T-cell (primary cell): ENCODE measurements at regions not wholly inside any gene's neighbourhood (a gene's known extent, or its start where the extent isn't known, plus 50 kb on each side); places are given as distances from the start of the nearest gene placed in this dataset.
"Not testable (repeated sequence)": the region's sequence is repeated elsewhere in the genome, so short reads cannot be mapped to it uniquely, and the experiment has no call there.

Experiments used
- ATAC-seq, 4 experiments: fragments of 200-7000 bp in 3 of 4; fragments of 150-1000 bp in 1 of 4; cut with Tn5 transposase; replicated peaks in 1 of 4; 1 replicate in 3 of 4; 2 replicates in 1 of 4; pipeline ENCODE4 v1.10.0; 2021; ENCODE audit warnings: moderate library complexity in 3 of 4, mild to moderate bottlenecking in 2 of 4, moderate number of reproducible peaks in 1 of 4
- CTCF ChIA-PET, 2 donors: fragments of 300-600 bp; sonication (Branson Sonifier 250); formaldehyde crosslinking; loops; one replicate each; lab custom pipeline; 2022; ENCODE audit warnings: antibody characterized with exemption in 2 of 2; lab: Charles Lee
- POLR2A ChIA-PET, 2 donors: fragments of 300-600 bp; sonication (Branson Sonifier 250); formaldehyde crosslinking; loops; one replicate each; lab custom pipeline; 2022; ENCODE audit warnings: antibody characterized with exemption in 2 of 2; lab: Charles Lee
- DNase-seq, 35 experiments: peaks; one replicate each; pipeline versions ENCODE4 v3.0.0 to v3.0.0-alpha.2; 2013 to 2023
- H3K27ac ChIP-seq: one replicate; pipeline ENCODE4 v1.5.1; 2013; ENCODE audit warnings: low read length
- H3K27me3 ChIP-seq, 2 experiments: replicated peaks in 1 of 2; 1 replicate in 1 of 2; 2 replicates in 1 of 2; pipeline versions ENCODE4 v1.6.1 to v1.7.0; 2013; ENCODE audit warnings: low read length in 1 of 2, mixed read lengths in 1 of 2; ENCODE audit not compliant: control insufficient read depth in 2 of 2, insufficient read depth in 2 of 2; ENCODE audit errors: extremely low read depth in 1 of 2
- H3K36me3 ChIP-seq, 2 donors: 1 replicate in 1 of 2; 2 replicates in 1 of 2; pipeline versions ENCODE4 v1.6.1 to v1.7.0; 2013; ENCODE audit warnings: low read length in 1 of 2; ENCODE audit not compliant: control insufficient read depth in 2 of 2, insufficient read depth in 1 of 2; ENCODE audit errors: extremely low read depth in 1 of 2
- H3K4me1 ChIP-seq, 2 experiments: 1 replicate in 1 of 2; 2 replicates in 1 of 2; pipeline versions ENCODE4 v1.6.1 to v1.7.0; 2013; ENCODE audit warnings: low read length in 2 of 2, mixed read lengths in 1 of 2; ENCODE audit not compliant: insufficient read depth in 2 of 2, control insufficient read depth in 1 of 2; ENCODE audit errors: extremely low read depth in 1 of 2
- H3K4me3 ChIP-seq, 2 donors: 1 replicate in 1 of 2; 2 replicates in 1 of 2; pipeline versions ENCODE4 v1.5.1 to v1.7.0; 2013; ENCODE audit warnings: mild to moderate bottlenecking in 2 of 2, low read length in 1 of 2, moderate library complexity in 1 of 2; ENCODE audit not compliant: control insufficient read depth in 1 of 2; ENCODE audit errors: extremely low read depth in 1 of 2
- H3K9me3 ChIP-seq: 2 replicates; pipeline ENCODE4 v1.7.0; 2013
- H3K27ac Mint-ChIP-seq, 2 donors: one replicate each; pipeline ENCODE4 v1.8.0; 2020 to 2021; ENCODE audit warnings: mild to moderate bottlenecking in 2 of 2, mixed read lengths in 2 of 2
- H3K27me3 Mint-ChIP-seq, 2 donors: one replicate each; pipeline ENCODE4 v1.8.0; 2021 to 2022; ENCODE audit warnings: mixed read lengths in 2 of 2
- H3K36me3 Mint-ChIP-seq: one replicate; pipeline ENCODE4 v1.8.0; 2021; ENCODE audit warnings: mixed read lengths
- H3K4me1 Mint-ChIP-seq, 3 donors: one replicate each; pipeline ENCODE4 v1.8.0; 2020 to 2022; ENCODE audit warnings: mixed read lengths in 3 of 3, mild to moderate bottlenecking in 1 of 3
- H3K4me3 Mint-ChIP-seq, 3 donors: one replicate each; pipeline ENCODE4 v1.8.0; 2020 to 2022; ENCODE audit warnings: mild to moderate bottlenecking in 3 of 3, mixed read lengths in 3 of 3, moderate library complexity in 3 of 3
- H3K9me3 Mint-ChIP-seq, 3 donors: one replicate each; pipeline ENCODE4 v1.8.0; 2020 to 2022; ENCODE audit warnings: mixed read lengths in 3 of 3
- WGBS: methylation state at CpG from one replicate; pipeline ENCODE4 v1.1.5; 2013; ENCODE audit warnings: missing lambda C conversion rate; ENCODE audit not compliant: insufficient coverage; 5-methylcytosine and 5-hydroxymethylcytosine counted together

- H3K27ac Mint-ChIP-seq = no peak overlapping the region
- no peak overlapping the region for H3K4me3 Mint-ChIP-seq
- no peak for ATAC-seq
- no peaks in the 10 kb centered on the region for H3K4me1 ChIP-seq
- no peaks in the 10 kb centered on the region for H3K36me3 ChIP-seq
- H3K4me1 Mint-ChIP-seq = no peaks in the 10 kb centered on the region
- H3K36me3 Mint-ChIP-seq = no peaks in the 10 kb centered on the region
- H3K4me3 ChIP-seq = no peak overlapping the region
- H3K27ac ChIP-seq = no peak overlapping the region
- ChIA-PET CTCF (no interaction called here), POLR2A (no interaction called here)
- no peak for DNase-seq
- no peaks in the 10 kb centered on the region for H3K9me3 Mint-ChIP-seq
- WGBS = no CpG with 5 or more reads among the region's 1 CpG
- H3K27me3 Mint-ChIP-seq = peaks cover 15 to 21% of the 10 kb centered on the region in 2 donors
- H3K27me3 ChIP-seq = peaks cover 0 to 3% of the 10 kb centered on the region in 2 experiments
- H3K9me3 ChIP-seq = no peaks in the 10 kb centered on the region
These were observed 118.7 kb downstream of the DIRAS2 start for GRCh38 chr9:90523958-90524357.

GRCh38 chr9:90526386-90526785, 116.2 kb downstream of the DIRAS2 start:
- ATAC-seq (no peak), DNase-seq (no peak)
- peaks cover 2 to 6% of the 10 kb centered on the region in 2 experiments for H3K27me3 ChIP-seq
- no peak overlapping the region for H3K27ac ChIP-seq
- H3K4me3 ChIP-seq = no peak overlapping the region
- no peaks in the 10 kb centered on the region for H3K4me1 Mint-ChIP-seq
- no peaks in the 10 kb centered on the region for H3K9me3 ChIP-seq
- H3K27ac Mint-ChIP-seq = no peak overlapping the region
- H3K4me1 ChIP-seq = no peaks in the 10 kb centered on the region
- peaks cover 19 to 20% of the 10 kb centered on the region in 2 donors for H3K27me3 Mint-ChIP-seq
- H3K36me3 ChIP-seq = no peaks in the 10 kb centered on the region
- CTCF ChIA-PET = no interaction called here
- H3K9me3 Mint-ChIP-seq = no peaks in the 10 kb centered on the region
- POLR2A ChIA-PET = interaction anchor here (0.5 to 0.6 kb wide), 2 partner anchors 24 to 968 kb away, joined by 3 read pairs; no protein-coding TSS in a partner anchor
- no peaks in the 10 kb centered on the region for H3K36me3 Mint-ChIP-seq
- no peak overlapping the region for H3K4me3 Mint-ChIP-seq

GRCh38 chr9:90536094-90536493, 106.5 kb downstream of the DIRAS2 start:
- H3K36me3 Mint-ChIP-seq, ATAC-seq, H3K27ac Mint-ChIP-seq, CTCF ChIA-PET, H3K4me1 Mint-ChIP-seq, H3K27me3 ChIP-seq, POLR2A ChIA-PET, H3K4me1 ChIP-seq, H3K36me3 ChIP-seq, H3K4me3 Mint-ChIP-seq, H3K9me3 Mint-ChIP-seq, DNase-seq, H3K27ac ChIP-seq, H3K4me3 ChIP-seq, H3K9me3 ChIP-seq: not testable (repeated sequence)
- 82% methylated on average over 4 of the region's 4 CpGs for WGBS
- peaks cover 30 to 41% of the 10 kb centered on the region in 2 donors for H3K27me3 Mint-ChIP-seq

- Histone ChIP-seq H3K9me3 (no peaks in the 10 kb centered on the region), H3K27ac (no peak overlapping the region), H3K36me3 (no peaks in the 10 kb centered on the region), H3K4me1 (no peaks in the 10 kb centered on the region), H3K27me3 (no peaks in the 10 kb centered on the region), H3K4me3 (no peak overlapping the region)
- Mint-ChIP-seq H3K4me3 (no peak overlapping the region), H3K36me3 (no peaks in the 10 kb centered on the region), H3K9me3 (no peaks in the 10 kb centered on the region), H3K27me3 (peaks cover 13 to 28% of the 10 kb centered on the region in 2 donors), H3K4me1 (no peaks in the 10 kb centered on the region), H3K27ac (no peak overlapping the region)
- ChIA-PET POLR2A (no interaction called here), CTCF (no interaction called here)
- WGBS = no CpG with 5 or more reads among the region's 4 CpGs
- no peak for ATAC-seq
- no peak for DNase-seq
These were observed 104.1 kb downstream of the DIRAS2 start for GRCh38 chr9:90538566-90538965.

- no peaks in the 10 kb centered on the region for H3K27me3 ChIP-seq
- ATAC-seq (no peak), DNase-seq (no peak)
- no peaks in the 10 kb centered on the region for H3K36me3 ChIP-seq
- ChIA-PET CTCF (no interaction called here), POLR2A (no interaction called here)
- H3K27ac Mint-ChIP-seq = no peak overlapping the region
- no peaks in the 10 kb centered on the region for H3K4me1 Mint-ChIP-seq
- H3K4me1 ChIP-seq = no peaks in the 10 kb centered on the region
- no peak overlapping the region for H3K4me3 ChIP-seq
- no peaks in the 10 kb centered on the region for H3K36me3 Mint-ChIP-seq
- H3K4me3 Mint-ChIP-seq = no peak overlapping the region
- no peaks in the 10 kb centered on the region for H3K9me3 Mint-ChIP-seq
- H3K27me3 Mint-ChIP-seq = peaks cover 13 to 26% of the 10 kb centered on the region in 2 donors
- H3K9me3 ChIP-seq = no peaks in the 10 kb centered on the region
- no peak overlapping the region for H3K27ac ChIP-seq
These were observed 103.3 kb downstream of the DIRAS2 start for GRCh38 chr9:90539286-90539685.

- Histone ChIP-seq H3K36me3 (no peaks in the 10 kb centered on the region), H3K4me1 (no peaks in the 10 kb centered on the region), H3K4me3 (no peak overlapping the region), H3K27ac (no peak overlapping the region), H3K27me3 (no peaks in the 10 kb centered on the region), H3K9me3 (no peaks in the 10 kb centered on the region)
- no peak for DNase-seq
- Mint-ChIP-seq H3K4me3 (no peak overlapping the region), H3K27ac (no peak overlapping the region), H3K27me3 (peaks cover 9 to 28% of the 10 kb centered on the region in 2 donors), H3K36me3 (no peaks in the 10 kb centered on the region), H3K4me1 (no peaks in the 10 kb centered on the region), H3K9me3 (no peaks in the 10 kb centered on the region)
- POLR2A ChIA-PET = no interaction called here
- CTCF ChIA-PET = no interaction called here
- no CpG with 5 or more reads among the region's 1 CpG for WGBS
- ATAC-seq = no peak
These were observed 101.9 kb downstream of the DIRAS2 start for GRCh38 chr9:90540734-90541133.

GRCh38 chr9:90544488-90544887, 98.1 kb downstream of the DIRAS2 start:
- ChIA-PET CTCF (interaction anchor here in 1 of 2 donors (0.5 kb wide), 1 partner anchor 24 kb away, joined by 4 read pairs; no protein-coding TSS in a partner anchor), POLR2A (no interaction called here)
- Histone ChIP-seq H3K27ac (no peak overlapping the region), H3K27me3 (no peaks in the 10 kb centered on the region), H3K4me1 (no peaks in the 10 kb centered on the region), H3K36me3 (no peaks in the 10 kb centered on the region), H3K4me3 (no peak overlapping the region), H3K9me3 (no peaks in the 10 kb centered on the region)
- H3K9me3 Mint-ChIP-seq = peaks cover 0 to 12% (median 4%) of the 10 kb centered on the region in 3 donors
- no peak for DNase-seq
- H3K27ac Mint-ChIP-seq = no peak overlapping the region
- no peaks in the 10 kb centered on the region for H3K4me1 Mint-ChIP-seq
- no peaks in the 10 kb centered on the region for H3K36me3 Mint-ChIP-seq
- 67% methylated on average over 1 of the region's 2 CpGs for WGBS
- no peak overlapping the region for H3K4me3 Mint-ChIP-seq
- no peak for ATAC-seq
- peaks cover 0 to 12% of the 10 kb centered on the region in 2 donors for H3K27me3 Mint-ChIP-seq
